Ovary (tissue), 7 donors: ENCODE measurements at regions not wholly inside any gene's neighbourhood (a gene's known extent, or its start where the extent isn't known, plus 50 kb on each side); places are given as distances from the start of the nearest gene placed in this dataset.

Experiments
- DNase-seq, 5 donors: peaks; one replicate each; pipeline ENCODE4 v3.0.0-alpha.2; 2019 to 2020
- H3K27ac ChIP-seq, 2 donors: fragments of 200-600 bp; one replicate each; pipeline versions ENCODE4 v1.5.1 to v1.8.0; 2019 to 2022
- H3K27me3 ChIP-seq: fragments of 200-600 bp; one replicate; pipeline ENCODE4 v1.8.0; 2022
- H3K36me3 ChIP-seq: fragments of 200-600 bp; sonication (generic); one replicate; pipeline ENCODE4 v1.5.1; 2019
- H3K4me1 ChIP-seq: one replicate; pipeline ENCODE4 v1.8.1; 2013; ENCODE audit warnings: mild to moderate bottlenecking, moderate library complexity; ENCODE audit not compliant: insufficient read depth
- H3K4me3 ChIP-seq: fragments of 200-600 bp; sonication (generic); one replicate; pipeline ENCODE4 v1.5.1; 2017
- H3K9me3 ChIP-seq, 2 donors: fragments of 200-600 bp in 1 of 2; sonication (generic) in 1 of 2; one replicate each; pipeline versions ENCODE4 v1.5.1 to v1.8.1; 2013 to 2019; ENCODE audit warnings: mild to moderate bottlenecking in 1 of 2, moderate library complexity in 1 of 2
- CTCF ChIP-seq, 3 donors: fragments of 450-650 bp in 2 of 3; fragments of 200-600 bp in 1 of 3; IDR thresholded peaks; one replicate each; pipeline versions ENCODE4 v1.5.1 to v1.8.0; 2016 to 2022; ENCODE audit warnings: antibody characterized with exemption in 3 of 3, mild to moderate bottlenecking in 1 of 3
- EP300 ChIP-seq: sonication (generic); formaldehyde crosslinking; IDR thresholded peaks from one replicate; pipeline ENCODE4 v1.6.1; 2017; ENCODE audit warnings: antibody characterized with exemption
- POLR2A ChIP-seq: fragments of 450-650 bp; IDR thresholded peaks from one replicate; pipeline ENCODE4 v1.6.1; 2017; ENCODE audit warnings: antibody characterized with exemption, mild to moderate bottlenecking, moderate library complexity
- WGBS, 3 donors: extraction: QIAGEN DNeasy Blood & Tissue Kit in 1 of 3; methylation state at CpG; one replicate each; pipeline versions ENCODE4 v1.1.5 to v1.1.7; 2013 to 2017; 5-methylcytosine and 5-hydroxymethylcytosine counted together
- intact Hi-C, 4 donors: fragments of 100-400 bp; cut with DNase I; formaldehyde crosslinking; loops; one replicate each; pipeline versions ENCODE4 v1.11.0 to v1.15.1; 2022 to 2023
- donor health status: DM: no; HTN: no; CAD: no; lungs with moderate emphysema.
- donor health status: DM: no; HTN: no; CAD: no.
- donor health status: Bipolar disorder and iron deficiency.
- donor health status: DM: no; HTN: no; CAD: no.
- donor health status: DM: yes; HTN: yes; CAD: no.

- Histone ChIP-seq H3K4me1 (no peaks in the 10 kb centered on the region), H3K4me3 (no peak overlapping the region), H3K9me3 (no peaks in the 10 kb centered on the region), H3K27me3 (no peaks in the 10 kb centered on the region), H3K27ac (no peak overlapping the region), H3K36me3 (no peaks in the 10 kb centered on the region)
- TF ChIP-seq CTCF (IDR thresholded peaks at IDR 0.05) (no peak), EP300 (no peak), POLR2A (no peak)
- no peak for DNase-seq
- WGBS, 3 donors: 41 to 49% (median 44%) methylated on average over 3 of the region's 3 CpGs
- intact Hi-C loops: no loop called here
Measured at GRCh38 chr4:124304941-124305340, 407.6 kb downstream of the ANKRD50 start.

DNA sequence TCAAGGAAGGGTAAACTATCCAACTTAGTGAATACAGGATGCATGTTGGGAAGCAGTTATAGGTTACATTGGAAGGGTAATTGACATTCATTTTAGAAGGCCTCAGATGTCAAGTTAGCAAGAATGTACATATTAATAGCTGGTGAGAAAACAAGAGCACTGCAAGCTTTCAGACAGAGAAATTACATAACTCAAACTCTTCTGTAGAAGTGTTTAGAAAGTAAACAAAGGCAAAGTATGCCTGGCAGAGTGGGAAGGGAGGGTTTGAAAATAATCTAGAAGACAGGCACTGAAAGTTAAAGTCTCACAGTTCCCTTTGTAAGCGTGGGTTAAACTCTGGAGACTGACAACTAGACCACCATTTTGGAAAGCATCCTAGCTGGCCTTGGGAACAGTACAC, 406.2 kb downstream of the ANKRD50 start:
- no peaks in the 10 kb centered on the region for H3K36me3 ChIP-seq
- intact Hi-C loops: no loop called here

DNA sequence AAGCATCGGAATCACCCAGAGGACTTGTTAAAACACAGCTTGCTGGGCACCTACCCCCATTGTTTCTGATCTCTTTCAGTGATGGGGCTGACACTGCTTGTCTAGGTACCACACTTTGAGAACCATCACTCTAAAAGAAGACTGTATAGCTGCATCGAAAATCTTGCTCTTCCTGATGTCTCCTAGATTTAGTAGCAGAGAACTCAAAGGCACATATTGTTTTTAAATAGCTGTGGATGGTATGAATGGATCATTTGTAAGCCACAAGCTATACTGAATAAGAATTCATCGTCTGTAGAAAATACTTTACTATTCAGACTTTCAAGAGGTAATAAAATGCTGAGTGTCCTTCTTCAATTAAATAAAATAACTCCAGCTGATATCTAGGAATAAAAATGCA, 405.4 kb downstream of the ANKRD50 start:
- Histone ChIP-seq H3K4me1 (no peaks in the 10 kb centered on the region), H3K27me3 (no peaks in the 10 kb centered on the region), H3K27ac (no peak overlapping the region), H3K9me3 (no peaks in the 10 kb centered on the region), H3K4me3 (no peak overlapping the region), H3K36me3 (no peaks in the 10 kb centered on the region)
- no peak for TF ChIP-seq EP300
- TF ChIP-seq POLR2A: no peak
- no peak for TF ChIP-seq CTCF (IDR thresholded peaks at IDR 0.05)
- DNase-seq: no peak
- intact Hi-C loops: no loop called here
- WGBS, 3 donors: 91 to 94% (median 93%) methylated on average over 3 of the region's 3 CpGs

More for the DNA sequence above, 406.2 kb downstream of the ANKRD50 start:
- TF ChIP-seq EP300: no peak
- TF ChIP-seq CTCF (IDR thresholded peaks at IDR 0.05): no peak
- no peak for TF ChIP-seq POLR2A
- no peak overlapping the region for H3K4me3 ChIP-seq
- 72 to 93% (median 92%) methylated on average over 1 of the region's 1 CpG for WGBS, 3 donors
- H3K9me3 ChIP-seq: no peaks in the 10 kb centered on the region
- no peak for DNase-seq
- no peaks in the 10 kb centered on the region for H3K27me3 ChIP-seq
- H3K27ac ChIP-seq: no peak overlapping the region
- H3K4me1 ChIP-seq: no peaks in the 10 kb centered on the region

DNA sequence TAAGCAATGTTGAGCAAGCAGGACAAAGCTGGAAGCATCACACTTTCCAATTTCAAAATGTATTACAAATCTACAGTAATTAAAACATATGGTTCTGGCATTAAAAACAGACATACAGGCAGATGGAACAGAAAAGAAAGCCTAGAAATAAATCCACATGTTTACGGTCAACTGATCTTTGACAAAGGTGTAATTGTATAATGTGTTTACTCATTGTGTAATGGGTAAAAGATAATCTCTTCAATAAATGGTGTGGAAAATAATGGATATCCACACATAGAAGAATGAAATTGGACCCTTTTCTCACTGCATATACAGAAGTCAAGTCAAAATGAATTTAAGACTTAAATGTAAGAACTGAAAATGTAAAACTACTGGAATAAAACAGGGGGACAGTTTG, 394.2 kb downstream of the ANKRD50 start:
- 95 to 100% (median 98%) methylated on average over 1 of the region's 1 CpG for WGBS, 3 donors
- TF ChIP-seq CTCF (IDR thresholded peaks at IDR 0.05): no peak
- no peak for TF ChIP-seq POLR2A
- TF ChIP-seq EP300: no peak

DNA sequence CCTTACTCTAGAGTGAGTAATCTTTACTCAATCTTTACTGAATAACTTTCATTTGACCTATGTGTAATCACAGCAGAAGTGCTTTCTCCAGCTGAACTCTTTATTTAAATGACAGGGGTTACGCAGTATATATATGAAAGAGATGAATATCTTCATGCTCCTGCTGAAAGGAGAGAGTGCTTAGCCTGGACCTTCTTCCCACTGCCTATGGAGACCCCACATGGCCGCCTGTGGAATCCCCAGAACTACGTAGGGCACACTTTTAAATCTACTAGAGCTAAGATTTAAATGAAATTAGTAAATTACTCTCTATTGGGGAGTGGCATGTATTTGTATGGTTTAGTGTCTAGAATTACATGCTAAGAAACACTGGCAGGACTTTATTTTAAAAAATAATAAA, 391.2 kb downstream of the ANKRD50 start:
- 63 to 79% (median 76%) methylated on average over 3 of the region's 3 CpGs for WGBS, 3 donors
- Histone ChIP-seq H3K9me3 (no peaks in the 10 kb centered on the region), H3K4me1 (no peaks in the 10 kb centered on the region), H3K36me3 (no peaks in the 10 kb centered on the region), H3K27ac (no peak overlapping the region), H3K4me3 (no peak overlapping the region), H3K27me3 (no peaks in the 10 kb centered on the region)
- TF ChIP-seq CTCF (IDR thresholded peaks at IDR 0.05): no peak
- TF ChIP-seq EP300: no peak
- no peak for TF ChIP-seq POLR2A
- no peak for DNase-seq
- intact Hi-C loops: no loop called here

More for the DNA sequence above, 394.2 kb downstream of the ANKRD50 start:
- H3K9me3 ChIP-seq: no peaks in the 10 kb centered on the region
- H3K27ac ChIP-seq: no peak overlapping the region
- no peak for DNase-seq
- no peaks in the 10 kb centered on the region for H3K36me3 ChIP-seq
- intact Hi-C loops: no loop called here
- no peak overlapping the region for H3K4me3 ChIP-seq
- H3K4me1 ChIP-seq: no peaks in the 10 kb centered on the region
- no peaks in the 10 kb centered on the region for H3K27me3 ChIP-seq
